OCI-LY1 (cell line): ENCODE measurements at regions not wholly inside any gene's neighbourhood (a gene's known extent, or its start where the extent isn't known, plus 50 kb on each side); places are given as distances from the start of the nearest gene placed in this dataset.

ENCODE experiments used
- H2AFZ ChIP-seq: fragments of 200-600 bp; sonication (generic), shearing (Covaris generic); 2 replicates; pipeline ENCODE4 v1.6.0; 2014; ENCODE audit warnings: antibody characterized with exemption, mild to moderate bottlenecking, low read length
- H3F3A ChIP-seq: fragments of 200-600 bp; sonication (generic), shearing (Covaris generic); 2 replicates; pipeline ENCODE4 v1.6.0; 2014; ENCODE audit warnings: mild to moderate bottlenecking, antibody characterized with exemption, low read length, moderate library complexity; ENCODE audit not compliant: insufficient read depth
- H3K27ac ChIP-seq: fragments of 200-600 bp; sonication (generic); 2 replicates; pipeline ENCODE4 v1.5.1; 2014; ENCODE audit warnings: low read length, mixed run types, mild to moderate bottlenecking, low read depth; ENCODE audit not compliant: poor library complexity, severe bottlenecking
- H3K27me3 ChIP-seq: fragments of 200-600 bp; sonication (generic); 2 replicates; pipeline ENCODE4 v1.6.0; 2014; ENCODE audit warnings: antibody characterized with exemption, mild to moderate bottlenecking, low read length, moderate library complexity; ENCODE audit not compliant: insufficient read depth
- H3K36me3 ChIP-seq: fragments of 200-600 bp; sonication (generic); 2 replicates; pipeline ENCODE4 v1.6.1; 2014; ENCODE audit warnings: mild to moderate bottlenecking, antibody characterized with exemption, low read length, moderate library complexity, mixed read lengths; ENCODE audit not compliant: insufficient read depth
- H3K4me1 ChIP-seq: fragments of 200-600 bp; sonication (generic); 2 replicates; pipeline ENCODE4 v1.5.1; 2014; ENCODE audit warnings: mild to moderate bottlenecking, low read length, moderate library complexity; ENCODE audit not compliant: insufficient read depth, severe bottlenecking
- H3K4me2 ChIP-seq: fragments of 200-600 bp; sonication (generic), shearing (Covaris generic); 2 replicates; pipeline ENCODE4 v1.6.1; 2014; ENCODE audit warnings: low read length
- H3K4me3 ChIP-seq: fragments of 200-600 bp; sonication (generic); 2 replicates; pipeline ENCODE4 v1.5.1; 2014; ENCODE audit warnings: low read length, low read depth, mild to moderate bottlenecking, mixed read lengths; ENCODE audit not compliant: poor library complexity, severe bottlenecking
- H3K79me2 ChIP-seq: fragments of 200-600 bp; shearing (Covaris generic); 2 replicates; pipeline ENCODE4 v1.6.1; 2016; ENCODE audit warnings: mixed run types, low read length, mixed read lengths; ENCODE audit not compliant: insufficient read depth
- H3K9ac ChIP-seq: fragments of 200-600 bp; sonication (generic), shearing (Covaris generic); 2 replicates; pipeline ENCODE4 v1.6.1; 2014; ENCODE audit warnings: mild to moderate bottlenecking, low read length, mixed read lengths
- H3K9me2 ChIP-seq: fragments of 200-600 bp; sonication (generic), shearing (Covaris generic); 2 replicates; pipeline ENCODE4 v1.6.1; 2014; ENCODE audit warnings: low read depth, mild to moderate bottlenecking, low read length, mixed read lengths
- H3K9me3 ChIP-seq: fragments of 200-600 bp; shearing (Covaris generic); 2 replicates; pipeline ENCODE4 v1.6.1; 2014; ENCODE audit warnings: low read length, mixed read lengths
- H4K20me1 ChIP-seq: fragments of 200-600 bp; sonication (generic), shearing (Covaris generic); 2 replicates; pipeline ENCODE4 v1.6.0; 2016; ENCODE audit warnings: mild to moderate bottlenecking, low read length; ENCODE audit not compliant: insufficient read depth
- CTCF ChIP-seq: fragments of 200-600 bp; sonication (generic), shearing (Covaris generic); IDR thresholded peaks from 2 replicates; pipeline ENCODE4 v1.5.1; 2017; ENCODE audit warnings: mild to moderate bottlenecking, antibody characterized with exemption, low read length, moderate library complexity, mixed read lengths
- EZH2 ChIP-seq: fragments of 200-600 bp; sonication (generic), shearing (Covaris generic); IDR thresholded peaks from 2 replicates; pipeline ENCODE4 v1.8.0; 2017; ENCODE audit warnings: borderline replicate concordance, mixed run types, mild to moderate bottlenecking, antibody characterized with exemption, low read length, moderate library complexity, mixed read lengths

GRCh38 chr3:150300388-150300787, 107.7 kb upstream of the TSC22D2 start:
- Histone ChIP-seq H3K4me2 (no peak overlapping the region), H3K27ac (no peak overlapping the region), H3K9me2 (no peaks in the 10 kb centered on the region), H4K20me1 (no peaks in the 10 kb centered on the region), H3K9me3 (no peaks in the 10 kb centered on the region), H3K4me1 (no peaks in the 10 kb centered on the region), H3K36me3 (no peaks in the 10 kb centered on the region), H3K4me3 (no peak overlapping the region), H2AFZ (no peak overlapping the region), H3K9ac (no peak overlapping the region), H3K27me3 (no peaks in the 10 kb centered on the region), H3F3A (no peaks in the 10 kb centered on the region), H3K79me2 (no peaks in the 10 kb centered on the region)
- TF ChIP-seq EZH2 (no peak), CTCF (no peak)

- Histone ChIP-seq H3K9me3 (no peaks in the 10 kb centered on the region), H3K9me2 (no peaks in the 10 kb centered on the region), H3K4me3 (no peak overlapping the region), H3K36me3 (no peaks in the 10 kb centered on the region), H2AFZ (no peak overlapping the region), H3K27me3 (no peaks in the 10 kb centered on the region), H3K27ac (no peak overlapping the region), H3K9ac (no peak overlapping the region), H3K4me1 (no peaks in the 10 kb centered on the region), H3F3A (no peaks in the 10 kb centered on the region), H4K20me1 (no peaks in the 10 kb centered on the region), H3K4me2 (no peak overlapping the region), H3K79me2 (no peaks in the 10 kb centered on the region)
- no peak for TF ChIP-seq EZH2
- no peak for TF ChIP-seq CTCF
These were observed 108.9 kb upstream of the TSC22D2 start for GRCh38 chr3:150299201-150299600.

GRCh38 chr3:150296966-150297365, 111.1 kb upstream of the TSC22D2 start:
- no peaks in the 10 kb centered on the region for H3K27me3 ChIP-seq
- H3K9me3 ChIP-seq, result no peaks in the 10 kb centered on the region
- no peak overlapping the region for H2AFZ ChIP-seq
- no peaks in the 10 kb centered on the region for H3K4me1 ChIP-seq
- H3K4me3 ChIP-seq, result no peak overlapping the region
- H3K79me2 ChIP-seq, result no peaks in the 10 kb centered on the region
- no peak for TF ChIP-seq EZH2
- no peak for TF ChIP-seq CTCF
- H3K36me3 ChIP-seq, result no peaks in the 10 kb centered on the region
- no peaks in the 10 kb centered on the region for H4K20me1 ChIP-seq
- no peak overlapping the region for H3K9ac ChIP-seq
- H3K4me2 ChIP-seq, result no peak overlapping the region
- H3K27ac ChIP-seq, result no peak overlapping the region
- H3F3A ChIP-seq, result no peaks in the 10 kb centered on the region
- no peaks in the 10 kb centered on the region for H3K9me2 ChIP-seq
